ENCODE measurements at regions not wholly inside any gene's neighbourhood (a gene's known extent, or its start where the extent isn't known, plus 50 kb on each side); places are given as distances from the start of the nearest gene placed in this dataset.
A peak's percentile ranks its signal among the peaks of the same experiment; 100 is the strongest.
"Not testable (repeated sequence)": the region's sequence is repeated elsewhere in the genome, so short reads cannot be mapped to it uniquely, and the experiment has no call there.

DNA sequence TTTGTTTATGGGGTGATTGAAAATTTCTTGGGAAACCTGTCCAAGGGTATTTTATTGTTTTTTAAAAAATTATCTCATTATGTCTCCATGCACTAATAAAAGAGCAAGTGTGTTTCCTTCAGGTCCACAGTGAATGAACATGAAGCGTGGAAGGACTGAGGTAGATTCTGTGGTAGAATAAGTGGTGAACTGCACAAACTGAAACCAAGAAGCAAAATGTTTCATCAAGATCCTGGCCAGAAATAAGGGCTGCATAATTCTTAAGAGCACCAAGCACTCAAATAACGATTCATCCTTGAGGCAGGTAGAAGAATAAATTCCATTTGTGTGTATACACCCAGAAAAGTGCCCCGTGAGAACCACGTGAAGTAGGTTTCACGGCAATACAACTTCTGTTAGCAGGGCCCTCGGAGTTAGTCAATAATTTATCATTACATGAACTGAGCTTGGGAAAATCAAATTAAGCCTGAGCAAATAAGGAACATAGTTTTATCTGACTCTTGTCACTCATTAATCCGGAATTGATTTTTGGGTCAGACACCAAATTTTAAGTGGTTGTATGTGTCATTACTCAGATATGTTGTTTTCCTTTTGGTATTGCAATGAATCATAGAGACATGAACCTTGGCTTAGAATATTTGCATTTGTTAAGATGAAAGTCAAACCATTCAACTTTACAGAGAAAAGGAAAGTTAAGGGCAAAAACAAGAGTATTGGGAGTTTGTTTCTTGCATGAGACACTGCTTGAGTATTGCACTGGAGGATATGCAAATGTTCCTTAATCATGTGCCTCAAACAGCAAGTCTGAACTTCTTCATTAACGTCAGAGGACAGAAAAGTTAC lies 472.6 kb upstream of the NETO1 start:
- no peak for DNase-seq (ENCODE audit: low spot score)
- in situ Hi-C loops (cut with HindIII; ENCODE audit: low sequenced_read_pairs): no loop called here

DNA sequence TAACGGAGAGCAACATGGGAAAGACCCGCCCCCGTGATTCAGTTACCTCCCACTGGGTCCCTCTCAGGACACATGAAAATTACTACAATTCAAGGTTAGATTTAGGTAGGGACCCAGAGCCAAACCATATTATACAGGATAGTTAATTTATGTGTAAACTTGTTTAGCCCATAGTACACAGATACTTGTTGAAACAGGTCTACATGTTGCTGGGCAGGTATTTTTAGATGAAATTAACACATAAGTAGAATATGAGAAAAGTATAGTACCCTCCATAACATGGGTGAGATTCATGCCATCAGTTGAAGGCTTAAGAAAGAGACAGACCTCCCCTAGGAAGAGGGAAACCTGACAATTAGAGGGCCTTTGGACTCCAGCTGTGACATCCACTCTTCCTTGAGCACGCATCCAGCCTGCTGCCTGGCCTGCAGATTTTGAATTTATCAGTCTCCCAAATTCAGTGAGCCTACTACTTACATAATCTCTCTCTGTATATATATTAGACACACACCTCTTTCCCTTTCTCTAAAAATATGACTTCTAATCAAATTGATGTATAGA lies 463.5 kb upstream of the NETO1 start:
- in situ Hi-C loops (cut with HindIII; ENCODE audit: low sequenced_read_pairs): no loop called here

DNA sequence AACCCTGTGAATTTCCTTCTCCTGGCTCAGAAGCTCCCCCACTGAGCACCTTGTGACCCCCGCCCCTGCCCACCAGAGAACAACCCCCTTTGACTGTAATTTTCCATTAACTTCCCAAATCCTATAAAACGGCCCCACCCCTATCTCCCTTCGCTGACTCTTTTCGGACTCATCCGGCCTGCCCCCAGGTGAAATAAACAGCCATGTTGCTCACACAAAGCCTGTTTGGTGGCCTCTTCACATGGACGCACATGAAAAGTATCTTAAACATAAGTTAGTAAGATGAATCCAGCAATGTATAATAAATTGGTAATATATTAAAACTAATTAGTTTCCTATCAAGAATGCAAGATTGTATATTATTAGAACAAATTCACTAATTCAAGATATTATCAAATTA lies 462.3 kb upstream of the NETO1 start:
- in situ Hi-C loops (cut with HindIII; ENCODE audit: low sequenced_read_pairs): not testable (repeated sequence)

More for the DNA sequence above, 463.5 kb upstream of the NETO1 start:
- DNase-seq (ENCODE audit: low spot score): no peak

DNA sequence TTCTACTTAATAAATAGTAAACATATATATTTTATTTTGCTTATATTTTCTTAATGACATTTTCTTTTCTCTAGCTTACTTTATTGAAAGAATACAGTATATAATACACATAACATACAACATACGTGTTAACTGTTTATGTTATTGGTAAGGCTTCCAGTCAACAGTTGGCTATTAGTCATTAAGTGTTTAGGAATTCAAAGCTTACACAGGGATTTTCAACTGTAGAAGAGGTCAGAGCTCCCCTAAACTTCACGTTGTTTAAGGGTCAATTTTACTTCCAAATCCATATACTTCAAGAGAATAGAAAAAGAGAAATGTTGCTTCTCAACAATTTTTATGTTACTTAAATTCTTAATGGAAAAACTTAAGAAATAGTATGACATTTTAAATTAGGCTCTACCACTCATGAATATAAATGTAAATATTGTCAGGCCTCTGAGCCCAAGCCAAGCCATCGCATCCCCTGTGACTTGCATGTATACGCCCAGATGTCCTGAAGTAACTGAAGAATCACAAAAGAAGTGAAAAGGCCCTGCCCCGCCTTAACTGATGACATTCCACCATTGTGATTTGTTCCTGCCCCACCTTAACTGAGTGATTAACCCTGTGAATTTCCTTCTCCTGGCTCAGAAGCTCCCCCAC lies 456.5 kb upstream of the NETO1 start:
- in situ Hi-C loops (cut with HindIII; ENCODE audit: low sequenced_read_pairs); DNase-seq (ENCODE audit: low spot score): not testable (repeated sequence)

More for the DNA sequence above, 462.3 kb upstream of the NETO1 start:
- not testable (repeated sequence) for DNase-seq (ENCODE audit: low spot score)

DNA sequence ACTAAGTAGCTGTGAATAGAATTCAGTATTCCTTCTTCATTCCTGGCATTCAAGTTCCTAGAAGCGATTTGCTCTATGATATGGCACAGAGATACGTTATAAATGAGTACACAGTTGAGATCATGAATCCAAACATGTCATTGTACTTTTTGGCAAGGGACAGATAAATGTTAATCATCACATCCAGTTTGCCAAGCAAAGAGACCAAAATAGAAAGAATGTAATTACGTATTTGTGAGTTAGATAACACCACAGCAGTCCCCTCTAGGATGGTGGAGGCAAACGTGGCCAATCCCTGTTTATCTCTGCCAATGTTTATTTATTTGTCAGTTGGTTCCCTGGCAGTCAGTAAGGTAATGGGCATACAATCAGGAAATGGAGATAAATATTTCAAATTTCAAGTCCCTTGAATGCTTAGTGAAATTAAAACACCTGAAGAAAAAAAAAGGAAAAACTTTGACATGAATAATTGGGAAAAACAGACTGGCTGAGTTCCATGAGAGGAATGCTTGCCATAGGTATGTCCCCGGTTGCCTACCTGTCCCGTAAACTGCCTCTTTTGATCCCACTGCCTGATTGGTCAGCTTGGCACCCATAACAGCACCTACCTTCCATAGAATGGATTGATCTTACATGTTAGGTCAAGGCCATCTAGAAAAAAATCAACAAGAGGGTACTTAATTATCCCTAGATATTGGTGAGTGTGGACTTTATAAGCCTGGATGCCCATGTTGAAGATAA lies 451.1 kb upstream of the NETO1 start:
- no peak for DNase-seq (ENCODE audit: low spot score)
- in situ Hi-C loops (cut with HindIII; ENCODE audit: low sequenced_read_pairs): no loop called here

DNA sequence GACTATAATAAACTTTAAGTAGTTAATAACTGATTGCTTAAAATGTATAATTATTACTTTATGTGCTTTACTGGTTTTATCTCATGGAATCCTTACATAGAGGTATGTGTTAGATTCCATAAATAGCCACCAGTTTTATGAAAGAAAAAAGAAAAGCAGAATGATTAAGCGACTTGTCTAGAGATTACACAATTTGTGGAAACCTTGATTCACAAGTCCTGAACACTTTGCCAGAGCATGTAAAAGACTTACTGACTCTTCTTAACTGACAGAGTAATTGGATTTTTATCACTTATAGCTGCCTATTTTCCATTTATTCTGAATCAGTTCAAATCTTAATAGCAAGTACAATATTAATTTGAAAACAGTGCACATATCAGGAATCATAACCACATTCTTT lies 448.7 kb upstream of the NETO1 start:
- in situ Hi-C loops (cut with HindIII; ENCODE audit: low sequenced_read_pairs): no loop called here
- no peak for DNase-seq (ENCODE audit: low spot score)

DNA sequence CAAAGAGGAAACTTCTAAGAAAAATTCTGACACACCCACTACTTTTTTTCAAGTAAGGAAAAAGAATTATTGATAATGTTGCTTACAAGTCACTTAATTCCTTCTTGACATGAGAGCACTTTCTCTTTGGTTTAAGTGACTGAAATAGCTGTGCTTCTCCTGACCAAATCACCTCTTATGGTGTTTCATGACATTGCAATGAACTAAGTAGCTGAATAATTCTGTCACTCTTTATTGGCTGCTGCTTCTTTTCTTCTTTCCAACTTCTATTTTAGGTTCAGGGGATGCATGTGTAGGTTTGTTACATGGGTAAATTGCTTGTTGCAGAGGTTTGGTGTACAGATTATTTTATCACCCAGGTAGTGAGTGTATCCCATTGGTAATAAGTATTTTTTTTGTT lies 447.6 kb upstream of the NETO1 start:
- DNase-seq (ENCODE audit: low spot score): no peak
- in situ Hi-C loops (cut with HindIII; ENCODE audit: low sequenced_read_pairs): no loop called here

DNA sequence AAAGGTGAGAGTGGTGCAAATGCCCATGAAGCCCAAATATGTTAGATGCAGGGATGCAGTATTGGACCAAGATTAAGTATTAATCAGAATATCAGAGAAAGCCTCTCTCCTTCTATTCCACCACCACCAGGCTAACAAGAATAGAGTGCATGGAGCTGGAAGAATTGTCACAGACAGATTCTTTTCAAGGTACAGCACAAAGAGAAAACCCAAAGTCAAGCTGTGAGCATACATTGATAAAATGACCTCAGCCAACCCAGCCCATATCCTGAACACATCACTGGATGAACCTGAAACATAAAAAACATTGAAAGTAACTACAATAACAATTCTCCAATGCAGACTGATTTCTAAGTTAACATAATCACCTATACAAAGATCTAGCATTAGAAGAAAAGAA lies 445.7 kb upstream of the NETO1 start:
- DNase-seq (ENCODE audit: low spot score): no peak
- in situ Hi-C loops (cut with HindIII; ENCODE audit: low sequenced_read_pairs): no loop called here

DNA sequence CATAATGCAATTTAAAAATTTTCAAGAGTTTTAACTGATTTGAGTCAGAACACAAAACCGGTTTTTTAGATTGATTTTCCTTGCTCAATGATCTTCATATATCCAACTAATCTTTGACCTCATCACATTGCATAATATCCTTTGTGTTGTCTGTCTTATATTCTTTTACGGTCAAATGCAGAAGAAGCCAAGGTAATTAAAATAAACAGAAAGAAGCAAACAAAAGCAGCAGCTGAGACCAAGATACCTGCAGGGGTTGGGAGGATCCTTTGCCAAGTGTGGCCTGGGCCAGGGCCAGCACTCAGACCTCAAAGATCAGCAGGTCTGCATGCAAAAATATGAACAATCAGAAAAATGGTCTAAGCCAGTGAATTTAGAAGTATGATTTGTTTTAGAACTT lies 428.9 kb upstream of the NETO1 start:
- no peak for DNase-seq (ENCODE audit: low spot score)
- in situ Hi-C loops (cut with HindIII; ENCODE audit: low sequenced_read_pairs): no loop called here

DNA sequence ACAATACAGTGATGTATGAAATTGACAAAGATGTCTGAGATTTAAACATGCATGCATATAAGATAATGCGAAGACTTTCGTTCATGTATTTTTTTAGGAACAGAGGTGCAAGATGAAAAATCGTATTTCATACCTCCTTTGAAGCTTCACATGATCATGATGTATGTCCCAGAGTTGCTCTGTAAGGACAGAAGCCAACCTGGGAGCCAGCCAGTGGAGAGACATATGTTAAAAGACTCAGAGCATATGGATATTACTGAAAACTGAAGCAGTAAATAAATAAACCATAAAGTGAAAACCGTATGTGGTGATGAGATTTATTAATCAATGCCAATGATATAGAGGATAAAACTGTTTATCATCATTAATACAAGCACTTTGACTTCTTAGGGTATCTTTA lies 424.4 kb upstream of the NETO1 start:
- in situ Hi-C loops (cut with HindIII; ENCODE audit: low sequenced_read_pairs): no loop called here
- no peak for DNase-seq (ENCODE audit: low spot score)

DNA sequence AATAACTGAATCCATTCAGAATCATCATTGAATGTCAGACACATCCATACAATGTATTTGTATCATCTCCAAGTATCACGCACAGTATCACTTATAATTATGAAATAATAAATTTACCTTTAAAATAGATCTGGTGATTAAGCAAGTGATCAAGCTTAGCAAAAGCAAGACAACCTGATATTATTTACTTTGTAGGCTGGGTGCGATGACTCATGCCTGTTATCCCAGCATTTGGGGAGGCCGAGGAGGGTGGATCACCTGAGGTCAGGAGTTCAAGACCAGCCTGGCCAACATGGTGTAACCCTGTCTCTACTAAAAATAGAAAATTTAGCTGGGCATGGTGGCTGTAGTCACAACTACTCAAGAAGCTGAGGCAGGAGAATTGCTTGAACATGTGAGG lies 421.0 kb upstream of the NETO1 start:
- DNase-seq (ENCODE audit: low spot score): no peak
- in situ Hi-C loops (cut with HindIII; ENCODE audit: low sequenced_read_pairs): no loop called here

DNA sequence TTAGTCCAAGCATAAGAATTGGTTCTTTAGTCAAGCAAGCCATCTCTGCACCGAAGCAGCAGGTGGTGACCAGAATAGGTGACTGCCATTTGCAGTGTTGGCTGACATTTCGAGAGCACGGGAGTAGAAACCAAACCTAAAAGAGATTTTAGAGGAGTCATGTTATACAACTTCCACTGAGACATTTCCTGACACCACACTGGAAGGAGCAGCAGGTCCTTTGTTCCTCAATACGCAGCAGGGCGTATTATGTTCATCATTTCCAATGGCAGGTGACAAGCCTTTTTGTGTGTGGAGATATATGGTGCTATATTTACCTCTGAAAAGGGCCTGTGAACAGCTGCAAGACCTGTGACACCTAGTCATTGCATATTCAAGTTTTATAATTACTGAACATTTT lies 418.8 kb upstream of the NETO1 start:
- DNase-seq (ENCODE audit: low spot score): no peak
- in situ Hi-C loops (cut with HindIII; ENCODE audit: low sequenced_read_pairs): no loop called here

DNA sequence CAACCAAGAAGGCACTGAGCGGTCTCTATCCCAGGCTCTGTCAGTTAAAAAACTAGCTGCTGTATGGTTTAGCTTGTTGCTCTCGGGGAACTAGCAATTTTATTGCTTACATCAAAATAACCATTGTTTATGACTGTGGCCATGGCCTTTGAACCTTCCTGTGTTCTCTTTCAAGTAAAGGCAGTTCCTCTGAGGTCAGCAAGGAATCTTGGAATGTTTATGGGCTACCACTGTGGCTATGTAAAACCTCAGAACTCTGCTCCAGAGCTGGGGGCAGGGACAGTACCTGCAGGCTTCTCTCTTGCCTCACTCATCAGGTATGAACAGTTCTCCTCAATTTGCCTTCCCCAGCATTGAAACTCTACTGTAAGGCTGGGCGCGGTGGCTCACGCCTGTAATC lies 416.0 kb upstream of the NETO1 start:
- DNase-seq (ENCODE audit: low spot score): no peak
- in situ Hi-C loops (cut with HindIII; ENCODE audit: low sequenced_read_pairs): no loop called here

DNA sequence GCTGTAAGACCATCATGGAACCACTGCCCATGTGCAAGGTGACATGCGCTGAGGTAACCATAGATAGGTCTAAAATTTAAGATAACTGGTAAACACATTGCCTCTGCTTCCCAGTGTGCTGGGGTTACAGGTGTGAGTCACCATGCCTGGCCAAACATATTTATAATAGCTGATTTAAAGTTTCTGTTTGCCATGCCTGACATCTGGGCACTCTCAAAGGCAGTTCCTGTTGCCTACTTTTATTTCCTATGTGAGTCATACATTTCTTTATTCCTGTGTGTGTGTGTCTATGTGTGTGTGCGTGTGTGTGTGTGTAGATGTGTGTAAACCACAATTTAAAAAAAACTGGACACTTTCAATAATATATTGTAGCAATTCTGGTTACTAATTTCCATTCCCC lies 415.2 kb upstream of the NETO1 start:
- in situ Hi-C loops (cut with HindIII; ENCODE audit: low sequenced_read_pairs): no loop called here
- DNase-seq (ENCODE audit: low spot score): no peak

DNA sequence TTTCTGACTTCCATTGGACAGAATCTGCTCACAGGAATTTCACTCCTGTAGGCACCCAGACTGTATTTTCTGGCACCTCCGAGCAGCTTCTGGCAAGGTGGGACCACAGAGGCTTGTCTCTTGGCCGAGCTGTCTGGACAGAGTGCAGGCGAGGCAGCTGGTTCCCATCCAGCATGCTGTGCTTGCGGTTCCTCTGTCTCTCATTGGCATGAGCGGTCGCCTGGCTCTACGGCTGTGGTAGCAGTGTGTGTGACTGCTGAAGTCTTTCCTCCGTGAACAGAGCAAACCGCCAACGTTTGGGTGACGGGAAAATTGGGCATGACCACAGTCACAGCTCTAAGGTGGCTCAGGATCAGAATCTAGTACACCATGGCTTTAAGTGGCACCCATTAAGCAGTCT lies 411.7 kb upstream of the NETO1 start:
- in situ Hi-C loops (cut with HindIII; ENCODE audit: low sequenced_read_pairs): no loop called here
- DNase-seq (ENCODE audit: low spot score): peak; percentile 10

DNA sequence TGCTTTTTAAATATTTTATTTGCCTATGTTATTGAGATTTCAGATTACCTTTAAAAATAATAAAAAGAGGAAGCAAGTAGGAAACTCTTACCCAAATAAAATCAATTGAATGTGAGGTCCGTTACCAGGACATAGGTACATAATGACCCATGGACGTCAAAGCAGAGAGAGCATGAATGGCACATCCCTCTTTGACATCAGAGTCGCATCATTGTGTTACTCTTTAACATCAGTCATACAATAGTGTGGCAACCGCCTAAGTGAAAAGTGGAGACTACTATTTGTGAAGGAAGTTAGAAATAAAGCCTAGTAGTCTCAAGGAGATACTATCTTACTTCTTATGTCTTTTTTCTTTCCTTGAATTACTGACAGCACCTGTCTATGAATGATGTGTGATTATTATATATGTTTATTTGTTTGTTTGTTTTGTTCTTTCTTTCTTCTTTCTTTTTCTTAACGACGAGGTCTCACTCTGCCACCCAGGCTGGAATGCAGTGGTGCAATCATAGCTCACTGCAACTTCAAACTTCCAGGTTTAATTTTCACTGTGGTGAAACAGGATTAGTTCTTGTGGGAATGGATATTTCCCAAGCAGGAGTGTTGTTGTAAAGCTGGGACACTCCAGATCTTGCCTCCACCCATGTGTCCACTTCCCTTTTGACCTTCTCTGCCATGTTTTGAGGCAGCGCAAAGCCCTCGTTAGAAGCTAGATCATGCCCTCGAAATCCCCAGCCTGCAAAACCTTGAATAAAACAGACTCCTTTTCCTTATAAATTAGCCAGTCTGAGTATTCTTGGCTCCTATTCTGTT lies 407.2 kb upstream of the NETO1 start:
- in situ Hi-C loops (cut with HindIII; ENCODE audit: low sequenced_read_pairs): no loop called here
- DNase-seq (ENCODE audit: low spot score): no peak

DNA sequence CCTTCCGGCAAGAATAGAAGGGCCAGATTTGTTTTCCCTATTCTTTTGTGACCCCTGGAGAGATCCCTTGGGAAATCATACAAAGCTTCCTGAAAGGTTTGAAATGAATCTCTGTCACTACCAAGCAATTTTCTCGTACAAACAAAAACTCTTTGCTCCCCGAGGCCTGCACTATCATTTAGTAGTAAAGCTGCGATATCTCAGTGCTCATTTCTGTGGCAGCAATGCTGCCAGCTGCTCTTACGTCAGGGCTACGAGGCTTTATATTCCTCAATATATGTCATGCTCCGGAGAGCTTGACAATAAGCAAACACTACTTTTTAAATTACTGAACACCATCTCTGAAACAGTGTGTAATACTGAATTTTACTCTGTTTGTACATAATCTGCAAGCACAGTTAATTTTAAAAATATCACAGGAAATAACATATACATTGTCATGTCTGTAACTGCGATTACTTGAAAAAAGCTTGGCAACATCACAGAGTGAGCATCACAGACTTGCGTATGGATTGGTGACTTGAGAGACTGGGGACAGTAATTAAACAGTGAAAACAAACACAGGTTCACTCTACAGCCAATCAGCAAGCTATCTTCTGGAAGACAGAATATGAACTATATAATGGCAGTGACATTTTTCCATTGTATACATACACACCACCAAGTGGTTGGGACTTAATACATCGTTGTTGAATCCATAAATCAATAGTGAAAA lies 403.3 kb upstream of the NETO1 start:
- in situ Hi-C loops (cut with HindIII; ENCODE audit: low sequenced_read_pairs): no loop called here
- DNase-seq (ENCODE audit: low spot score): no peak

DNA sequence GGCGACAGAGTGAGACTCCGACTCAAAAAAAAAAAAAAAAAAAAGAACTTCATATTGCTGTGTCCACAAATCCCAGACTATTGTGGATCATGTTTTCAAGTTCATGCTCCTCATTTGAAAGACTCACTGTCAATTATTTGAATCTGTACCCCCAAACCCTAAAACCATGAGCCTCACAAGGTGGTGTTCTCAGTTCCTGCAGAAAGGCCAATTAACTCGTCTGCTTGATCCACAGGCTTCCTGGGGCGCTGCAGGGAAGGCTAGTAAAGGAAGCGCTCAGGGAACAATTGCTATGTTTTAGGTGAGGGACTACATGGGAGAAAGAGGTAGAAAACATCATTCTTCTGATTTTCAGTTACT lies 396.8 kb upstream of the NETO1 start:
- in situ Hi-C loops (cut with HindIII; ENCODE audit: low sequenced_read_pairs): no loop called here
- DNase-seq (ENCODE audit: low spot score): no peak

DNA sequence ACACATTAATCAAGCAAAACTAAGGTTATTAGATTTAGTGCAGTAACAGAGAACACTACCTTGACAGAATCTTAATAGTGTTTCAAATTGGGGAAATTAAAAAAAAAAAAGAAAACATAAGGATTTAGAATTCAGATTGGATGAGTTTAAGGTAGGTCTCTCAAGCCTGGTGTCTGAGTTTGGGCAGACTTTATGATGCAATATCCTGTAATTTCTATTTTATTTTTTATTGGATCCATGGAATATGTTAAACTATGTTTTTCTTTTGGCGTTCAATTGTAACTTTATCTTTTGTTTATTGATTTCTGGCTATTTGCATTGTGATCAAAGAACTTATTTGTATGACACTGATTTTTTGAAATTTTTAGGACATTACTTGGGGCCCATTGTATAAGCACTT lies 394.1 kb upstream of the NETO1 start:
- in situ Hi-C loops (cut with HindIII; ENCODE audit: low sequenced_read_pairs): no loop called here
- no peak for DNase-seq (ENCODE audit: low spot score)
